Lung (tissue), 11 donors: ENCODE measurements at regions not wholly inside any gene's neighbourhood (a gene's known extent, or its start where the extent isn't known, plus 50 kb on each side); places are given as distances from the start of the nearest gene placed in this dataset.

Source experiments
- ATAC-seq: fragments of 200-7000 bp; cut with Tn5 transposase; one replicate; pipeline ENCODE4 v1.9.1; 2020; ENCODE audit warnings: moderate number of reproducible peaks; ENCODE audit not compliant: insufficient read depth, low FRiP score
- DNase-seq, 3 donors: peaks; one replicate each; pipeline ENCODE4 v3.0.0-alpha.2; 2013 to 2017
- H3K27ac ChIP-seq, 2 donors: one replicate each; pipeline ENCODE4 v1.5.1; 2013; ENCODE audit warnings: mild to moderate bottlenecking in 2 of 2, moderate library complexity in 2 of 2, control low read depth in 1 of 2, inconsistent platforms in 1 of 2, low read depth in 1 of 2, low read length in 1 of 2
- H3K27me3 ChIP-seq, 3 donors: one replicate each; pipeline ENCODE4 v1.5.1; 2013; ENCODE audit warnings: low read length in 2 of 3; ENCODE audit not compliant: control insufficient read depth in 3 of 3, insufficient read depth in 3 of 3
- H3K36me3 ChIP-seq, 4 donors: one replicate each; pipeline ENCODE4 v1.5.1; 2013; ENCODE audit warnings: low read length in 4 of 4, mild to moderate bottlenecking in 1 of 4, moderate library complexity in 1 of 4; ENCODE audit not compliant: control insufficient read depth in 4 of 4, insufficient read depth in 4 of 4
- H3K4me1 ChIP-seq, 5 donors: one replicate each; pipeline ENCODE4 v1.5.1; 2013; ENCODE audit warnings: low read length in 5 of 5, mild to moderate bottlenecking in 2 of 5, moderate library complexity in 1 of 5; ENCODE audit not compliant: control insufficient read depth in 5 of 5, insufficient read depth in 5 of 5
- H3K4me3 ChIP-seq: one replicate; pipeline ENCODE4 v1.5.1; 2013; ENCODE audit warnings: mild to moderate bottlenecking, control low read depth, moderate library complexity
- H3K9ac ChIP-seq, 2 donors: one replicate each; pipeline ENCODE4 v1.5.1; 2013; ENCODE audit warnings: low read length in 2 of 2, control low read depth in 1 of 2; ENCODE audit not compliant: insufficient read depth in 1 of 2
- H3K9me3 ChIP-seq, 4 donors: one replicate each; pipeline ENCODE4 v1.5.1; 2013; ENCODE audit warnings: low read length in 3 of 4, mild to moderate bottlenecking in 1 of 4, moderate library complexity in 1 of 4; ENCODE audit not compliant: control insufficient read depth in 4 of 4, insufficient read depth in 3 of 4
- WGBS, 2 donors: extraction: QIAGEN DNeasy Blood & Tissue Kit; methylation state at CpG; one replicate each; pipeline ENCODE4 v1.1.7; 2013; 5-methylcytosine and 5-hydroxymethylcytosine counted together
- TF ChIP-seq, protein P1 (sequence below): IDR thresholded peaks from 2 replicates; pipeline ENCODE4 v1.5.1; 2012; ENCODE audit warnings: mild to moderate bottlenecking; ENCODE audit errors: control extremely low read depth, extremely low read depth
- donor health status: control.
- donor health status: control.
- donor health status: Bipolar disorder and iron deficiency.
- donor health status: healthy.
- donor health status: DM: yes; HTN: yes; CAD: no.

DNA sequence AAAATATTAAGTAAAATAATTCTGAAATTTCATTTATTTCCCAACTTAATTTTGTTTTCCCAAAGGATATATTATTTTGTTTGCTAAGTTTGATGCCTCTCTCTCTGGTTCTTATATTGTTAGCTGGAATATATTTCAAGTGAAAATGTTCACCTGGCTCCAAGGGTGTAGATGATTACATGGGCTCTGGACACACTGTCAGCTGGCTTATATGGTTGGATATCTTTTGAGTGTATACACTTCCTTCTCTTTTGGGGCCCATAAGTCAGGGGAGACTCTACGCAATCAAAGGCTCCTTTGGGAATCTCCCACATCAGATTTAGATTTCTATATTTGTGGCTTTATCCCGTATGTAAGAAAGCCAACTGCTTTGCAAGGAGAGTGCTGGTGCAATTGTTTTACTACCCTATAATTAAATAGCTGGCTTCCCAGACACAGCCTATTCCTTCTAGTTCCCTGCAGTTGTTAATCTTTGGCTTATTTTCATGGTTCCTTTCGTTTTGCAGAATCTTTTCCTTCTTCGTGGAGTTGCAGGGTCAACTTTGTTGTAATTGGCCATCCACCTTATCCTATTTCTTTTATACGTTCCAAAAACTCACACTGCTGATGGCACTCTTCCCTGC, 225.7 kb downstream of the DPH6 start:
- no peaks in the 10 kb centered on the region for H3K9me3 ChIP-seq
- H3K4me1 ChIP-seq: no peaks in the 10 kb centered on the region
- WGBS, 2 donors: 85 to 94% methylated on average over 5 of the region's 5 CpGs
- no peaks in the 10 kb centered on the region for H3K36me3 ChIP-seq
- TF ChIP-seq, protein P1, sequence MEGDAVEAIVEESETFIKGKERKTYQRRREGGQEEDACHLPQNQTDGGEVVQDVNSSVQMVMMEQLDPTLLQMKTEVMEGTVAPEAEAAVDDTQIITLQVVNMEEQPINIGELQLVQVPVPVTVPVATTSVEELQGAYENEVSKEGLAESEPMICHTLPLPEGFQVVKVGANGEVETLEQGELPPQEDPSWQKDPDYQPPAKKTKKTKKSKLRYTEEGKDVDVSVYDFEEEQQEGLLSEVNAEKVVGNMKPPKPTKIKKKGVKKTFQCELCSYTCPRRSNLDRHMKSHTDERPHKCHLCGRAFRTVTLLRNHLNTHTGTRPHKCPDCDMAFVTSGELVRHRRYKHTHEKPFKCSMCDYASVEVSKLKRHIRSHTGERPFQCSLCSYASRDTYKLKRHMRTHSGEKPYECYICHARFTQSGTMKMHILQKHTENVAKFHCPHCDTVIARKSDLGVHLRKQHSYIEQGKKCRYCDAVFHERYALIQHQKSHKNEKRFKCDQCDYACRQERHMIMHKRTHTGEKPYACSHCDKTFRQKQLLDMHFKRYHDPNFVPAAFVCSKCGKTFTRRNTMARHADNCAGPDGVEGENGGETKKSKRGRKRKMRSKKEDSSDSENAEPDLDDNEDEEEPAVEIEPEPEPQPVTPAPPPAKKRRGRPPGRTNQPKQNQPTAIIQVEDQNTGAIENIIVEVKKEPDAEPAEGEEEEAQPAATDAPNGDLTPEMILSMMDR: no peak
- no peak for DNase-seq
- ATAC-seq: no peak
- H3K9ac ChIP-seq: no peak overlapping the region
- no peaks in the 10 kb centered on the region for H3K27me3 ChIP-seq
- no peak overlapping the region for H3K4me3 ChIP-seq
- H3K27ac ChIP-seq: no peak overlapping the region

DNA sequence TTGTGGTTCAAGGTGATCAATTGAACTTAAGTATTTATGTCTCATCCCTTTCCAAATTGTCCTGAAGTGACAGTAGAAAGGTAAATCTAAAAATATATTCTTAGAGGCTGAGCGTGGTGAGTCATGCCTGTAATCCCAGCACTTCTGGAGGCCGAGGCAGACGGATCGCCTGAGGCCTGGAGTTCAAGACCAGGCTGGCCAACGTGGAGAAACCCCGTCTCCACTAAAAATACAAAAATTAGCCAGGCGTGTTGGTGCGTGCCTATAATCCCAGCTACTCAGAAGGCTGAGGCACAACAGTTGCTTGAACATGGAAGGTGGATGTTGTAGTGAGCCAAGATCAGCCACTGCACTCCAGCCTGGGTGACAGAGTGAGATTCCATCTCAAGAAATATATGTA, 226.6 kb downstream of the DPH6 start:
- DNase-seq (no peak), ATAC-seq (no peak)
- Histone ChIP-seq H3K9ac (no peak overlapping the region), H3K27me3 (no peaks in the 10 kb centered on the region), H3K4me1 (no peaks in the 10 kb centered on the region), H3K9me3 (no peaks in the 10 kb centered on the region), H3K4me3 (no peak overlapping the region), H3K27ac (no peak overlapping the region), H3K36me3 (no peaks in the 10 kb centered on the region)
- TF ChIP-seq, protein P1: no peak
- 95% methylated on average over 8 of the region's 8 CpGs for WGBS, 2 donors

DNA sequence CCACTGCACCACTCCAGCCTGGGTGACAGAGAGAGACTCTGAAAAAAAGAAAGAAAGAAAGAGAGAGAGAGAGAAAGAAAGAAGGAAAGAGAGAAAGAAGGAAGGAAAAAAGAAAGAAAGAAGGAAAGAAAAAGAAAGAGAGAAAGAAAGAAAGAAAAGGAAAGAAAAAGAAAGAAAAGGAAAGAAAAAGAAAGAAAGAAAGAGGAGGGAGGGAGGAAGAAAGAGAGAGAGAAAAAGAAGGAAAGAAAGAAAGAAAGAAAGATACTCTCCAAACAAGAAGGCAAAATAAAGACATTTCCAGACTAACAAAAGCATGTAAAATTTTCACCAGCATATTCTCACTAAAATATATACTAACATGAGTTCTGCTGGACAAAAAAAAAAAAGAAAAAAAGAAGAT, 228.7 kb downstream of the DPH6 start:
- Histone ChIP-seq H3K27ac (no peak overlapping the region), H3K27me3 (no peaks in the 10 kb centered on the region), H3K4me3 (no peak overlapping the region), H3K4me1 (peaks cover 0 to 5% (median 0%) of the 10 kb centered on the region in 5 donors), H3K36me3 (no peaks in the 10 kb centered on the region), H3K9ac (no peak overlapping the region), H3K9me3 (no peaks in the 10 kb centered on the region)
- no peak for DNase-seq
- TF ChIP-seq, protein P1: no peak
- ATAC-seq: no peak

DNA sequence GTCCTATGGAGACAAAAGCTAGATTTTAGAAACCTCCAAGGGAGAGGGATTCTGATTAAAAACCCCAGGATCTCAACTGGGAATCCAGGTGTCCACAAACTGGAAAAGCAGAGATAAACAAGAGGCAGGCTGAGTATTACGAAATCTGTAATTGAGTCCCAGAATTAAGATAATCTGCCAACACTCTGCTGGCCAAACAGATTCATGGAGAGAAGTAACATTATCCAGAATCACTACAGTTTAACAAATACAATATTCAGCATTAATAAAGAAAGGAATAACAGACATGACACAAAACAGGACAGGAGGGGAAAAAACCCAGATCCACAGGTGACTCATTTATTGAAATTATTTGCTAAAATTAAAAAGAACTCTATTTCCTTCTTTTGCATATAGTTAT, 227.2 kb upstream of the NANOGP8 start:
- no peaks in the 10 kb centered on the region for H3K36me3 ChIP-seq
- TF ChIP-seq, protein P1: no peak
- H3K9ac ChIP-seq: no peak overlapping the region
- H3K27ac ChIP-seq: no peak overlapping the region
- H3K4me1 ChIP-seq: peaks cover 0 to 31% (median 6%) of the 10 kb centered on the region in 5 donors
- DNase-seq (peak in 1 of 3 donors; percentile 29), ATAC-seq (no peak)
- H3K27me3 ChIP-seq: no peaks in the 10 kb centered on the region
- whole genome bisulfite sequencing, 2 donors: 82 to 83% methylated on average over 1 of the region's 1 CpG
- no peak overlapping the region for H3K4me3 ChIP-seq
- no peaks in the 10 kb centered on the region for H3K9me3 ChIP-seq
